ENCODE measurements at regions not wholly inside any gene's neighbourhood (a gene's known extent, or its start where the extent isn't known, plus 50 kb on each side); places are given as distances from the start of the nearest gene placed in this dataset.
"Not testable (repeated sequence)": the region's sequence is repeated elsewhere in the genome, so short reads cannot be mapped to it uniquely, and the experiment has no call there.

- not testable (repeated sequence) for DNase-seq
These were observed 188.7 kb upstream of the NDUFV2 start for GRCh38 chr18:8913606-8914403.

- DNase-seq, result not testable (repeated sequence)
These were observed 187.9 kb upstream of the NDUFV2 start for GRCh38 chr18:8914404-8915264.

GRCh38 chr18:8920856-8921787 lies 181.4 kb upstream of the NDUFV2 start:
- not testable (repeated sequence) for DNase-seq

GRCh38 chr18:8926464-8926863 lies 176.0 kb upstream of the NDUFV2 start:
- no peak for DNase-seq

GRCh38 chr18:8928044-8928443 lies 174.5 kb upstream of the NDUFV2 start:
- DNase-seq, result no peak

GRCh38 chr18:8928847-8929780 lies 173.4 kb upstream of the NDUFV2 start:
- no peak for DNase-seq

GRCh38 chr18:8930990-8931616 lies 171.4 kb upstream of the NDUFV2 start:
- no peak for DNase-seq

GRCh38 chr18:8932866-8933265 lies 169.6 kb upstream of the NDUFV2 start:
- no peak for DNase-seq

- no peak for DNase-seq
These were observed 168.7 kb upstream of the NDUFV2 start for GRCh38 chr18:8933714-8934284.

- DNase-seq, result not testable (repeated sequence)
These were observed 167.2 kb upstream of the NDUFV2 start for GRCh38 chr18:8935346-8935745.

GRCh38 chr18:8936619-8937018 lies 165.9 kb upstream of the NDUFV2 start:
- DNase-seq, result no peak

GRCh38 chr18:8937160-8938094 lies 165.1 kb upstream of the NDUFV2 start:
- no peak for DNase-seq

- DNase-seq, result no peak
These were observed 163.7 kb upstream of the NDUFV2 start for GRCh38 chr18:8938817-8939216.

- DNase-seq, result no peak
These were observed 160.2 kb upstream of the NDUFV2 start for GRCh38 chr18:8942021-8942908.

GRCh38 chr18:8942909-8943545 lies 159.5 kb upstream of the NDUFV2 start:
- DNase-seq, result no peak

GRCh38 chr18:8943900-8944870 lies 158.3 kb upstream of the NDUFV2 start:
- DNase-seq, result no peak

- DNase-seq, result no peak
These were observed 157.6 kb upstream of the NDUFV2 start for GRCh38 chr18:8944871-8945245.

Data from NCI-H146 (cell line).